ENCODE measurements at regions not wholly inside any gene's neighbourhood (a gene's known extent, or its start where the extent isn't known, plus 50 kb on each side); places are given as distances from the start of the nearest gene placed in this dataset.

- H3K4me3 ChIP-seq (ENCODE audit: low read depth in 1 of 2, low read length in 2 of 2): no peak overlapping the region
- no peaks in the 10 kb centered on the region for H3K9me3 ChIP-seq (ENCODE audit: low read length)
- no peaks in the 10 kb centered on the region for H3K36me3 ChIP-seq (ENCODE audit: insufficient read depth, low read length)
- no peak overlapping the region for H3K27ac ChIP-seq (ENCODE audit: low read depth, low read length)
- no peak overlapping the region for H3K9ac ChIP-seq (ENCODE audit: low read length)
- no peaks in the 10 kb centered on the region for H3K4me1 ChIP-seq (ENCODE audit: insufficient read depth, low read length)
- H3K27me3 ChIP-seq (ENCODE audit: control insufficient read depth in 1 of 2, insufficient read depth in 2 of 2, low read length in 2 of 2): no peaks in the 10 kb centered on the region
Observed at GRCh38 chr13:70616847-70617246, 508.6 kb upstream of the KLHL1 start.

- H3K9me3 ChIP-seq (ENCODE audit: low read length): no peaks in the 10 kb centered on the region
- H3K27ac ChIP-seq (ENCODE audit: low read depth, low read length): no peak overlapping the region
- no peak overlapping the region for H3K9ac ChIP-seq (ENCODE audit: low read length)
- no peaks in the 10 kb centered on the region for H3K4me1 ChIP-seq (ENCODE audit: insufficient read depth, low read length)
- H3K27me3 ChIP-seq (ENCODE audit: control insufficient read depth in 1 of 2, insufficient read depth in 2 of 2, low read length in 2 of 2): no peaks in the 10 kb centered on the region
- H3K36me3 ChIP-seq (ENCODE audit: insufficient read depth, low read length): no peaks in the 10 kb centered on the region
- H3K4me3 ChIP-seq (ENCODE audit: low read depth in 1 of 2, low read length in 2 of 2): no peak overlapping the region
Observed at GRCh38 chr13:70613295-70613694, 505.0 kb upstream of the KLHL1 start.

GRCh38 chr13:70612881-70613280 is 504.6 kb upstream of the KLHL1 start:
- Histone ChIP-seq H3K27ac (ENCODE audit: low read depth, low read length) (no peak overlapping the region), H3K4me1 (ENCODE audit: insufficient read depth, low read length) (no peaks in the 10 kb centered on the region), H3K36me3 (ENCODE audit: insufficient read depth, low read length) (no peaks in the 10 kb centered on the region), H3K9ac (ENCODE audit: low read length) (no peak overlapping the region), H3K4me3 (ENCODE audit: low read depth in 1 of 2, low read length in 2 of 2) (no peak overlapping the region), H3K27me3 (ENCODE audit: control insufficient read depth in 1 of 2, insufficient read depth in 2 of 2, low read length in 2 of 2) (no peaks in the 10 kb centered on the region), H3K9me3 (ENCODE audit: low read length) (no peaks in the 10 kb centered on the region)

- Histone ChIP-seq H3K9ac (ENCODE audit: low read length) (no peak overlapping the region), H3K4me1 (ENCODE audit: insufficient read depth, low read length) (no peaks in the 10 kb centered on the region), H3K4me3 (ENCODE audit: low read depth in 1 of 2, low read length in 2 of 2) (no peak overlapping the region), H3K27me3 (ENCODE audit: control insufficient read depth in 1 of 2, insufficient read depth in 2 of 2, low read length in 2 of 2) (no peaks in the 10 kb centered on the region), H3K36me3 (ENCODE audit: insufficient read depth, low read length) (no peaks in the 10 kb centered on the region), H3K9me3 (ENCODE audit: low read length) (no peaks in the 10 kb centered on the region), H3K27ac (ENCODE audit: low read depth, low read length) (no peak overlapping the region)
Observed at GRCh38 chr13:70604448-70604847, 496.2 kb upstream of the KLHL1 start.

GRCh38 chr13:70593716-70594115 is 485.5 kb upstream of the KLHL1 start:
- H3K9me3 ChIP-seq (ENCODE audit: low read length): no peaks in the 10 kb centered on the region
- H3K9ac ChIP-seq (ENCODE audit: low read length): no peak overlapping the region
- H3K27ac ChIP-seq (ENCODE audit: low read depth, low read length): no peak overlapping the region
- H3K36me3 ChIP-seq (ENCODE audit: insufficient read depth, low read length): no peaks in the 10 kb centered on the region
- H3K4me3 ChIP-seq (ENCODE audit: low read depth in 1 of 2, low read length in 2 of 2): no peak overlapping the region
- H3K27me3 ChIP-seq (ENCODE audit: control insufficient read depth in 1 of 2, insufficient read depth in 2 of 2, low read length in 2 of 2): no peaks in the 10 kb centered on the region
- H3K4me1 ChIP-seq (ENCODE audit: insufficient read depth, low read length): no peaks in the 10 kb centered on the region

GRCh38 chr13:70585109-70585508 is 476.9 kb upstream of the KLHL1 start:
- H3K36me3 ChIP-seq (ENCODE audit: insufficient read depth, low read length): no peaks in the 10 kb centered on the region
- no peak overlapping the region for H3K4me3 ChIP-seq (ENCODE audit: low read depth in 1 of 2, low read length in 2 of 2)
- no peaks in the 10 kb centered on the region for H3K9me3 ChIP-seq (ENCODE audit: low read length)
- no peak overlapping the region for H3K9ac ChIP-seq (ENCODE audit: low read length)
- no peaks in the 10 kb centered on the region for H3K27me3 ChIP-seq (ENCODE audit: control insufficient read depth in 1 of 2, insufficient read depth in 2 of 2, low read length in 2 of 2)
- no peak overlapping the region for H3K27ac ChIP-seq (ENCODE audit: low read depth, low read length)
- H3K4me1 ChIP-seq (ENCODE audit: insufficient read depth, low read length): no peaks in the 10 kb centered on the region

GRCh38 chr13:70580825-70581224 is 472.6 kb upstream of the KLHL1 start:
- H3K27ac ChIP-seq (ENCODE audit: low read depth, low read length): no peak overlapping the region
- H3K9me3 ChIP-seq (ENCODE audit: low read length): no peaks in the 10 kb centered on the region
- no peaks in the 10 kb centered on the region for H3K4me1 ChIP-seq (ENCODE audit: insufficient read depth, low read length)
- no peaks in the 10 kb centered on the region for H3K27me3 ChIP-seq (ENCODE audit: control insufficient read depth in 1 of 2, insufficient read depth in 2 of 2, low read length in 2 of 2)
- H3K4me3 ChIP-seq (ENCODE audit: low read depth in 1 of 2, low read length in 2 of 2): no peak overlapping the region
- no peak overlapping the region for H3K9ac ChIP-seq (ENCODE audit: low read length)
- no peaks in the 10 kb centered on the region for H3K36me3 ChIP-seq (ENCODE audit: insufficient read depth, low read length)

GRCh38 chr13:70579941-70580340 is 471.7 kb upstream of the KLHL1 start:
- Histone ChIP-seq H3K4me3 (ENCODE audit: low read depth in 1 of 2, low read length in 2 of 2) (no peak overlapping the region), H3K27me3 (ENCODE audit: control insufficient read depth in 1 of 2, insufficient read depth in 2 of 2, low read length in 2 of 2) (no peaks in the 10 kb centered on the region), H3K9ac (ENCODE audit: low read length) (no peak overlapping the region), H3K36me3 (ENCODE audit: insufficient read depth, low read length) (no peaks in the 10 kb centered on the region), H3K4me1 (ENCODE audit: insufficient read depth, low read length) (no peaks in the 10 kb centered on the region), H3K9me3 (ENCODE audit: low read length) (no peaks in the 10 kb centered on the region), H3K27ac (ENCODE audit: low read depth, low read length) (no peak overlapping the region)

- no peaks in the 10 kb centered on the region for H3K36me3 ChIP-seq (ENCODE audit: insufficient read depth, low read length)
- no peak overlapping the region for H3K4me3 ChIP-seq (ENCODE audit: low read depth in 1 of 2, low read length in 2 of 2)
- H3K27me3 ChIP-seq (ENCODE audit: control insufficient read depth in 1 of 2, insufficient read depth in 2 of 2, low read length in 2 of 2): no peaks in the 10 kb centered on the region
- H3K4me1 ChIP-seq (ENCODE audit: insufficient read depth, low read length): no peaks in the 10 kb centered on the region
- H3K9me3 ChIP-seq (ENCODE audit: low read length): no peaks in the 10 kb centered on the region
- H3K9ac ChIP-seq (ENCODE audit: low read length): no peak overlapping the region
- H3K27ac ChIP-seq (ENCODE audit: low read depth, low read length): no peak overlapping the region
Observed at GRCh38 chr13:70571221-70571620, 463.0 kb upstream of the KLHL1 start.

GRCh38 chr13:70568571-70568970 is 460.3 kb upstream of the KLHL1 start:
- H3K9ac ChIP-seq (ENCODE audit: low read length): no peak overlapping the region
- H3K27ac ChIP-seq (ENCODE audit: low read depth, low read length): no peak overlapping the region
- H3K9me3 ChIP-seq (ENCODE audit: low read length): no peaks in the 10 kb centered on the region
- no peaks in the 10 kb centered on the region for H3K27me3 ChIP-seq (ENCODE audit: control insufficient read depth in 1 of 2, insufficient read depth in 2 of 2, low read length in 2 of 2)
- H3K4me3 ChIP-seq (ENCODE audit: low read depth in 1 of 2, low read length in 2 of 2): no peak overlapping the region
- no peaks in the 10 kb centered on the region for H3K36me3 ChIP-seq (ENCODE audit: insufficient read depth, low read length)
- H3K4me1 ChIP-seq (ENCODE audit: insufficient read depth, low read length): no peaks in the 10 kb centered on the region

GRCh38 chr13:70544706-70545105 is 436.5 kb upstream of the KLHL1 start:
- no peaks in the 10 kb centered on the region for H3K4me1 ChIP-seq (ENCODE audit: insufficient read depth, low read length)
- H3K36me3 ChIP-seq (ENCODE audit: insufficient read depth, low read length): no peaks in the 10 kb centered on the region
- H3K27ac ChIP-seq (ENCODE audit: low read depth, low read length): no peak overlapping the region
- H3K27me3 ChIP-seq (ENCODE audit: control insufficient read depth in 1 of 2, insufficient read depth in 2 of 2, low read length in 2 of 2): no peaks in the 10 kb centered on the region
- no peak overlapping the region for H3K4me3 ChIP-seq (ENCODE audit: low read depth in 1 of 2, low read length in 2 of 2)
- no peaks in the 10 kb centered on the region for H3K9me3 ChIP-seq (ENCODE audit: low read length)
- no peak overlapping the region for H3K9ac ChIP-seq (ENCODE audit: low read length)

GRCh38 chr13:70541451-70541850 is 433.2 kb upstream of the KLHL1 start:
- H3K4me1 ChIP-seq (ENCODE audit: insufficient read depth, low read length): no peaks in the 10 kb centered on the region
- no peak overlapping the region for H3K4me3 ChIP-seq (ENCODE audit: low read depth in 1 of 2, low read length in 2 of 2)
- H3K9ac ChIP-seq (ENCODE audit: low read length): no peak overlapping the region
- no peaks in the 10 kb centered on the region for H3K27me3 ChIP-seq (ENCODE audit: control insufficient read depth in 1 of 2, insufficient read depth in 2 of 2, low read length in 2 of 2)
- H3K36me3 ChIP-seq (ENCODE audit: insufficient read depth, low read length): no peaks in the 10 kb centered on the region
- no peaks in the 10 kb centered on the region for H3K9me3 ChIP-seq (ENCODE audit: low read length)
- H3K27ac ChIP-seq (ENCODE audit: low read depth, low read length): no peak overlapping the region
